Liver (tissue), 8 donors: ENCODE measurements at regions not wholly inside any gene's neighbourhood (a gene's known extent, or its start where the extent isn't known, plus 50 kb on each side); places are given as distances from the start of the nearest gene placed in this dataset.

ENCODE experiments used
- DNase-seq: peaks from one replicate; pipeline ENCODE4 v3.0.0-alpha.2; 2017; ENCODE audit warnings: low spot score
- H3K27ac ChIP-seq, 2 donors: one replicate each; pipeline ENCODE4 v1.7.0; 2013; ENCODE audit warnings: inconsistent platforms in 2 of 2, low read length in 2 of 2, control low read depth in 1 of 2, low read depth in 1 of 2, mild to moderate bottlenecking in 1 of 2
- H3K27me3 ChIP-seq, 4 donors: one replicate each; pipeline versions ENCODE4 v1.6.1 to v1.7.0; 2013; ENCODE audit warnings: low read length in 3 of 4, inconsistent platforms in 1 of 4, mild to moderate bottlenecking in 1 of 4, moderate library complexity in 1 of 4; ENCODE audit not compliant: control insufficient read depth in 4 of 4, insufficient read depth in 4 of 4
- H3K36me3 ChIP-seq, 4 donors: one replicate each; pipeline versions ENCODE4 v1.6.1 to v1.7.0; 2013; ENCODE audit warnings: low read length in 3 of 4, mild to moderate bottlenecking in 3 of 4, low read depth in 1 of 4, moderate library complexity in 1 of 4; ENCODE audit not compliant: control insufficient read depth in 4 of 4, insufficient read depth in 3 of 4
- H3K4me1 ChIP-seq, 4 donors: one replicate each; pipeline versions ENCODE4 v1.6.1 to v1.7.0; 2013; ENCODE audit warnings: low read length in 3 of 4, mild to moderate bottlenecking in 3 of 4, moderate library complexity in 1 of 4; ENCODE audit not compliant: control insufficient read depth in 4 of 4, insufficient read depth in 4 of 4
- H3K4me3 ChIP-seq, 3 donors: one replicate each; pipeline versions ENCODE4 v1.6.1 to v1.7.0; 2013; ENCODE audit warnings: low read length in 3 of 3, control low read depth in 1 of 3, low read depth in 1 of 3, mild to moderate bottlenecking in 1 of 3
- H3K9ac ChIP-seq, 2 donors: one replicate each; pipeline ENCODE4 v1.7.0; 2013; ENCODE audit warnings: low read length in 2 of 2, mild to moderate bottlenecking in 2 of 2, moderate library complexity in 2 of 2, control low read depth in 1 of 2, low read depth in 1 of 2
- H3K9me3 ChIP-seq, 4 donors: one replicate each; pipeline versions ENCODE4 v1.6.1 to v1.7.0; 2013; ENCODE audit warnings: low read length in 3 of 4; ENCODE audit not compliant: control insufficient read depth in 4 of 4
- CTCF ChIP-seq: fragments of 150-350 bp; IDR thresholded peaks from 2 replicates; pipeline ENCODE4 v1.5.1; 2017; ENCODE audit warnings: improper control_type of control experiment, low read depth, low read length; ENCODE audit not compliant: missing input control
- EGR1 ChIP-seq, 2 donors: IDR thresholded peaks; 2 replicates each; pipeline ENCODE4 v1.6.1; 2016 to 2018; ENCODE audit warnings: antibody characterized with exemption in 2 of 2, low read depth in 2 of 2
- FOXA1 ChIP-seq: IDR thresholded peaks from 2 replicates; pipeline ENCODE4 v1.6.1; 2016; ENCODE audit warnings: antibody characterized with exemption
- FOXA2 ChIP-seq: IDR thresholded peaks from 2 replicates; pipeline ENCODE4 v1.6.1; 2016; ENCODE audit warnings: antibody characterized with exemption
- GABPA ChIP-seq, 2 donors: IDR thresholded peaks in 1 of 2; conservative IDR thresholded peaks in 1 of 2; 2 replicates each; pipeline ENCODE4 v1.6.1; 2016; ENCODE audit warnings: antibody characterized with exemption in 2 of 2, mild to moderate bottlenecking in 1 of 2, moderate library complexity in 1 of 2
- HNF4A ChIP-seq, 2 donors: conservative IDR thresholded peaks; 2 replicates each; pipeline ENCODE4 v1.6.1; 2016; ENCODE audit warnings: antibody characterized with exemption in 2 of 2, mild to moderate bottlenecking in 2 of 2
- HNF4G ChIP-seq: IDR thresholded peaks from 2 replicates; pipeline ENCODE4 v1.6.1; 2016; ENCODE audit warnings: antibody characterized with exemption
- JUND ChIP-seq, 2 donors: IDR thresholded peaks; 2 replicates each; pipeline ENCODE4 v1.6.1; 2016; ENCODE audit warnings: antibody characterized with exemption in 2 of 2
- MAX ChIP-seq: IDR thresholded peaks from 2 replicates; pipeline ENCODE4 v1.6.1; 2016; ENCODE audit warnings: antibody characterized with exemption
- NR2F2 ChIP-seq: IDR thresholded peaks from 2 replicates; pipeline ENCODE4 v1.6.1; 2016; ENCODE audit warnings: antibody characterized with exemption
- RAD21 ChIP-seq, 2 donors: IDR thresholded peaks; 2 replicates each; pipeline ENCODE4 v1.6.1; 2016; ENCODE audit warnings: antibody characterized with exemption in 2 of 2, mild to moderate bottlenecking in 2 of 2
- REST ChIP-seq: IDR thresholded peaks from 2 replicates; pipeline ENCODE4 v1.6.1; 2016; ENCODE audit warnings: antibody characterized with exemption, mild to moderate bottlenecking
- RXRA ChIP-seq, 2 donors: IDR thresholded peaks; 2 replicates each; pipeline ENCODE4 v1.6.1; 2017 to 2018; ENCODE audit warnings: antibody characterized with exemption in 2 of 2, mild to moderate bottlenecking in 1 of 2
- SP1 ChIP-seq: IDR thresholded peaks from 2 replicates; pipeline ENCODE4 v1.6.1; 2018; ENCODE audit warnings: antibody characterized with exemption, mild to moderate bottlenecking
- TAF1 ChIP-seq: conservative IDR thresholded peaks from 2 replicates; pipeline ENCODE4 v1.6.1; 2016; ENCODE audit warnings: antibody characterized with exemption, mild to moderate bottlenecking
- YY1 ChIP-seq: IDR thresholded peaks from 2 replicates; pipeline ENCODE4 v1.6.1; 2016; ENCODE audit warnings: antibody characterized with exemption, mild to moderate bottlenecking
- whole genome bisulfite sequencing: extraction: QIAGEN DNeasy Blood & Tissue Kit; methylation state at CpG from one replicate; pipeline ENCODE4 v1.1.7; 2013; 5-methylcytosine and 5-hydroxymethylcytosine counted together
- TF ChIP-seq, protein P1 (sequence below): IDR thresholded peaks from 2 replicates; pipeline ENCODE4 v1.6.1; 2016; ENCODE audit warnings: antibody characterized with exemption
- TF ChIP-seq, protein P2 (sequence below): IDR thresholded peaks from 2 replicates; pipeline ENCODE4 v1.6.1; 2016; ENCODE audit warnings: antibody characterized with exemption
- donor health status: healthy.
- donor health status: healthy.
- donor health status: healthy.
- donor health status: healthy.
- donor health status: healthy.

DNA sequence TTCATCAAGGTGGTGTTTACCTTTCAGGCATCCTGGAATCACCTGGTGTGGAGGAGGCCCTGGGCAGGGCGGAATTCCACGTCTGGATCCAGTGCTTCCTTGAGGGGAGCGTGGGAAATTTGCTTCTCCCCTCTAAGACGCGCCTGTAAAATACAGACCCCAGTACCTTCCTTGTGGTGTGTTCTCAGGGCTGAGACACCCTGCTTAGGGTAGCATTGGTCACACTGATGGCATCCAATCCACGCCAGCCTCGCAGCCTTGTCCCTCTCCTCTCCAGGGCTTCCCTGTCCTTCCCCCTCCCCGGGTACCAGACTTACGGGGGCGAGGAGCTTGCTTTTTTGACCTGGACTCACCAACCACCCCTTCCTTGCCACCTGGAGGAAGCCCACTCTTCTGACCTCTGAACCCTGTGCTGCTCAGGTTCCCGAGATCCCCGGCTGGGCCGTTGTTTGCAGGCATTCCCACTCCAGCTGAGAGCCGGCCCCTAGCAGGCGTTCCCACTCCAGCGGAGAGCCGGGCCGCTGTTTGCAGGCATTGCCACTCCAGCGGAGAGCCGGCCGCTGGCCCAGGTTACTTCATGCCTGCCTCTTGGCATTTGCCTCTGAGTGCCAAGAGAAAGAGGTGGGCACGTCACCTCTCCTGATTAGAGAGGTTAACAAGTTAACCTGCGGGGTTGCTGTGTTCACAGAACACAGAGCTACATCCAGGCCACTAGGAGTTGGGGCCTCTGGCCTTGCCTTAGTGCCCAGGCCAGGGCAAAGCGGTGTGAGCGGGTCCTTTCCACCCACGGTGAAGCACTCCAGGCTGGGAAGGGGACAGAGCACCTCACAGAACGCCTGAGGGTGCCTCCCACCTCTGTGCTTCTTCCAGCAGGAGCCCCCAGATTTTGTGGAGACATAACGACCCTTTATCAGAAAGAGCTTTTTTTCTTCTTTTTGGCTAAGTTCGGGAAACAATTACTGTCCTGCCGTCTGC is 254.0 kb upstream of the PPP2R2D start:
- Histone ChIP-seq H3K4me3 (no peak overlapping the region), H3K4me1 (no peaks in the 10 kb centered on the region), H3K9me3 (no peaks in the 10 kb centered on the region), H3K36me3 (no peaks in the 10 kb centered on the region), H3K27ac (no peak overlapping the region), H3K27me3 (no peaks in the 10 kb centered on the region), H3K9ac (no peak overlapping the region)
- 79% methylated on average over 30 of the region's 30 CpGs for WGBS
- TF ChIP-seq EGR1 (IDR thresholded peaks at IDR 0.05; ENCODE audit: low read depth in 2 of 2) (no peak), HNF4G (no peak), YY1 (no peak), RAD21 (IDR thresholded peaks at IDR 0.05) (no peak), HNF4A (conservative IDR thresholded peaks at IDR 0.05) (no peak), CTCF (no peak), RXRA (IDR thresholded peaks at IDR 0.05) (no peak), SP1 (no peak), REST (no peak), GABPA (IDR thresholded peaks at IDR 0.05 in 1 of 2, conservative IDR thresholded peaks at IDR 0.05 in 1 of 2) (no peak), FOXA2 (no peak), JUND (IDR thresholded peaks at IDR 0.05) (no peak), TAF1 (no peak), FOXA1 (no peak), NR2F2 (no peak), MAX (no peak)
- TF ChIP-seq, protein P1, sequence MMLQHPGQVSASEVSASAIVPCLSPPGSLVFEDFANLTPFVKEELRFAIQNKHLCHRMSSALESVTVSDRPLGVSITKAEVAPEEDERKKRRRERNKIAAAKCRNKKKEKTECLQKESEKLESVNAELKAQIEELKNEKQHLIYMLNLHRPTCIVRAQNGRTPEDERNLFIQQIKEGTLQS: no peak
- TF ChIP-seq, protein P2, sequence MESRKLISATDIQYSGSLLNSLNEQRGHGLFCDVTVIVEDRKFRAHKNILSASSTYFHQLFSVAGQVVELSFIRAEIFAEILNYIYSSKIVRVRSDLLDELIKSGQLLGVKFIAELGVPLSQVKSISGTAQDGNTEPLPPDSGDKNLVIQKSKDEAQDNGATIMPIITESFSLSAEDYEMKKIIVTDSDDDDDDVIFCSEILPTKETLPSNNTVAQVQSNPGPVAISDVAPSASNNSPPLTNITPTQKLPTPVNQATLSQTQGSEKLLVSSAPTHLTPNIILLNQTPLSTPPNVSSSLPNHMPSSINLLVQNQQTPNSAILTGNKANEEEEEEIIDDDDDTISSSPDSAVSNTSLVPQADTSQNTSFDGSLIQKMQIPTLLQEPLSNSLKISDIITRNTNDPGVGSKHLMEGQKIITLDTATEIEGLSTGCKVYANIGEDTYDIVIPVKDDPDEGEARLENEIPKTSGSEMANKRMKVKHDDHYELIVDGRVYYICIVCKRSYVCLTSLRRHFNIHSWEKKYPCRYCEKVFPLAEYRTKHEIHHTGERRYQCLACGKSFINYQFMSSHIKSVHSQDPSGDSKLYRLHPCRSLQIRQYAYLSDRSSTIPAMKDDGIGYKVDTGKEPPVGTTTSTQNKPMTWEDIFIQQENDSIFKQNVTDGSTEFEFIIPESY: no peak
- no peak for DNase-seq
